Peyer's patch (tissue), 4 donors: ENCODE measurements at regions not wholly inside any gene's neighbourhood (a gene's known extent, or its start where the extent isn't known, plus 50 kb on each side); places are given as distances from the start of the nearest gene placed in this dataset.

Source experiments
- DNase-seq, 3 donors: peaks; one replicate each; pipeline ENCODE4 v3.0.0-alpha.2; 2017 to 2019
- H3K27ac ChIP-seq, 4 donors: fragments of 200-600 bp; sonication (generic); one replicate each; pipeline ENCODE4 v1.5.1; 2016 to 2019
- H3K27me3 ChIP-seq, 2 donors: fragments of 200-600 bp; sonication (generic); one replicate each; pipeline ENCODE4 v1.5.1; 2019
- H3K36me3 ChIP-seq, 3 donors: fragments of 200-600 bp; sonication (generic); one replicate each; pipeline ENCODE4 v1.5.1; 2016 to 2019
- H3K4me1 ChIP-seq, 4 donors: fragments of 200-600 bp; sonication (generic); one replicate each; pipeline ENCODE4 v1.5.1; 2016 to 2019
- H3K4me3 ChIP-seq, 4 donors: fragments of 200-600 bp; sonication (generic); 1 replicate in 3 of 4; 2 replicates in 1 of 4; pipeline ENCODE4 v1.5.1; 2016 to 2019; ENCODE audit warnings: mild to moderate bottlenecking in 1 of 4
- H3K9me3 ChIP-seq, 4 donors: fragments of 200-600 bp; sonication (generic); one replicate each; pipeline ENCODE4 v1.5.1; 2016 to 2019; ENCODE audit warnings: mild to moderate bottlenecking in 1 of 4
- CTCF ChIP-seq, 6 experiments: fragments of 450-650 bp in 4 of 6; fragments of 200-600 bp in 2 of 6; sonication (generic) in 1 of 6; IDR thresholded peaks; one replicate each; pipeline ENCODE4 v1.5.1; 2017 to 2019; ENCODE audit warnings: antibody characterized with exemption in 6 of 6, mild to moderate bottlenecking in 3 of 6, moderate library complexity in 1 of 6
- POLR2A ChIP-seq, 2 donors: fragments of 450-650 bp; IDR thresholded peaks; one replicate each; pipeline ENCODE4 v1.5.1; 2017; ENCODE audit warnings: antibody characterized with exemption in 2 of 2, mild to moderate bottlenecking in 2 of 2, moderate library complexity in 2 of 2

GRCh38 chr6:51387907-51388306, 569.2 kb downstream of the TFAP2B start:
- no peak overlapping the region for H3K4me3 ChIP-seq
- TF ChIP-seq CTCF (IDR thresholded peaks at IDR 0.05): no peak
- TF ChIP-seq POLR2A (IDR thresholded peaks at IDR 0.05): no peak

GRCh38 chr6:51394061-51394460, 575.4 kb downstream of the TFAP2B start:
- DNase-seq: no peak
- Histone ChIP-seq H3K9me3 (no peaks in the 10 kb centered on the region), H3K4me3 (no peak overlapping the region), H3K27ac (no peak overlapping the region), H3K36me3 (no peaks in the 10 kb centered on the region), H3K4me1 (no peaks in the 10 kb centered on the region), H3K27me3 (no peaks in the 10 kb centered on the region)
- no peak for TF ChIP-seq POLR2A (IDR thresholded peaks at IDR 0.05)

More at GRCh38 chr6:51387907-51388306, 569.2 kb downstream of the TFAP2B start:
- H3K9me3 ChIP-seq: no peaks in the 10 kb centered on the region
- no peaks in the 10 kb centered on the region for H3K27me3 ChIP-seq
- H3K4me1 ChIP-seq: no peaks in the 10 kb centered on the region
- no peak overlapping the region for H3K27ac ChIP-seq
- no peak for DNase-seq
- no peaks in the 10 kb centered on the region for H3K36me3 ChIP-seq

- Histone ChIP-seq H3K9me3 (no peaks in the 10 kb centered on the region), H3K27ac (no peak overlapping the region), H3K27me3 (no peaks in the 10 kb centered on the region), H3K4me3 (no peak overlapping the region), H3K36me3 (no peaks in the 10 kb centered on the region), H3K4me1 (no peaks in the 10 kb centered on the region)
- TF ChIP-seq CTCF (IDR thresholded peaks at IDR 0.05) (no peak), POLR2A (IDR thresholded peaks at IDR 0.05) (no peak)
- DNase-seq: no peak
These were observed 577.9 kb downstream of the TFAP2B start for GRCh38 chr6:51396583-51396982.

- DNase-seq: no peak
- Histone ChIP-seq H3K36me3 (no peaks in the 10 kb centered on the region), H3K4me1 (no peaks in the 10 kb centered on the region), H3K4me3 (no peak overlapping the region), H3K27ac (no peak overlapping the region), H3K27me3 (no peaks in the 10 kb centered on the region), H3K9me3 (no peaks in the 10 kb centered on the region)
- TF ChIP-seq POLR2A (IDR thresholded peaks at IDR 0.05) (no peak), CTCF (IDR thresholded peaks at IDR 0.05) (no peak)
These were observed 579.5 kb downstream of the TFAP2B start for GRCh38 chr6:51398064-51398705.

- Histone ChIP-seq H3K4me1 (no peaks in the 10 kb centered on the region), H3K9me3 (no peaks in the 10 kb centered on the region), H3K4me3 (no peak overlapping the region), H3K27me3 (no peaks in the 10 kb centered on the region), H3K36me3 (no peaks in the 10 kb centered on the region), H3K27ac (no peak overlapping the region)
- TF ChIP-seq CTCF (IDR thresholded peaks at IDR 0.05) (no peak), POLR2A (IDR thresholded peaks at IDR 0.05) (no peak)
- DNase-seq: no peak
These were observed 580.1 kb downstream of the TFAP2B start for GRCh38 chr6:51398793-51399192.

- no peak for DNase-seq
- H3K36me3 ChIP-seq: no peaks in the 10 kb centered on the region
- H3K4me1 ChIP-seq: no peaks in the 10 kb centered on the region
- H3K4me3 ChIP-seq: no peak overlapping the region
- H3K27ac ChIP-seq: no peak overlapping the region
- H3K9me3 ChIP-seq: no peaks in the 10 kb centered on the region
- no peak for TF ChIP-seq POLR2A (IDR thresholded peaks at IDR 0.05)
- no peak for TF ChIP-seq CTCF (IDR thresholded peaks at IDR 0.05)
- no peaks in the 10 kb centered on the region for H3K27me3 ChIP-seq
These were observed 591.8 kb downstream of the TFAP2B start for GRCh38 chr6:51410453-51410852.
